ENCODE measurements at regions not wholly inside any gene's neighbourhood (a gene's known extent, or its start where the extent isn't known, plus 50 kb on each side); places are given as distances from the start of the nearest gene placed in this dataset.

DNA sequence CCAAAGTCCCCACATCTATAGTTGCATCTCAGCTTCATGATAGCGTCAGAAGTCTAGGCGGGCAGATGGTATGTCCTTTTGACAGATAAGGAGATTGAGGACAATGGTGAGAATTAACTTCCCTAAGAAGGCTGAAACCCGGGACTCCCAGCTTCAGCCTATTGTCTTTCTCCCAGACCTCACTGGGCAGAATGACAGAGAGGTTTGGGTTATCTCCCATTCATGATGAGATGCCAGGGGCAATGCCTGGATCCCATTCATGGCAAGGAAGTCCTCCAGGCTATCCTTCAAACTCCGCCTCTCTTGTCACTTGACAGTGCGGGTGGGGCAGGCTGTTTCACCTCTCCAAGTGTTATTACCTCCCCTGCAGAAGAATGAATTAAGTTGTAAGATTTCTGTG is 100.3 kb downstream of the IRX5 start:
- Histone ChIP-seq H3K4me3 (ENCODE audit: low read depth, low read length, poor library complexity, severe bottlenecking) (no peak overlapping the region), H3K27ac (ENCODE audit: low read depth, low read length, poor library complexity, severe bottlenecking) (no peak overlapping the region), H3K9me2 (ENCODE audit: insufficient read depth, low read length) (no peaks in the 10 kb centered on the region), H4K20me1 (ENCODE audit: insufficient read depth, low read length) (no peaks in the 10 kb centered on the region), H3K36me3 (ENCODE audit: insufficient read depth, low read length) (no peaks in the 10 kb centered on the region), H3K4me2 (ENCODE audit: low read length) (no peak overlapping the region), H2AFZ (ENCODE audit: low read length) (no peak overlapping the region), H3K9me3 (ENCODE audit: low read length) (no peaks in the 10 kb centered on the region), H3K79me2 (ENCODE audit: insufficient read depth, low read depth, low read length) (no peaks in the 10 kb centered on the region), H3K4me1 (ENCODE audit: insufficient read depth, low read length, poor library complexity, severe bottlenecking) (no peaks in the 10 kb centered on the region)
- intact Hi-C loops (cut with micrococcal nuclease; ENCODE audit: unreplicated experiment): no loop called here
- no peak for DNase-seq (ENCODE audit: low spot score)
- TF ChIP-seq, protein P1, sequence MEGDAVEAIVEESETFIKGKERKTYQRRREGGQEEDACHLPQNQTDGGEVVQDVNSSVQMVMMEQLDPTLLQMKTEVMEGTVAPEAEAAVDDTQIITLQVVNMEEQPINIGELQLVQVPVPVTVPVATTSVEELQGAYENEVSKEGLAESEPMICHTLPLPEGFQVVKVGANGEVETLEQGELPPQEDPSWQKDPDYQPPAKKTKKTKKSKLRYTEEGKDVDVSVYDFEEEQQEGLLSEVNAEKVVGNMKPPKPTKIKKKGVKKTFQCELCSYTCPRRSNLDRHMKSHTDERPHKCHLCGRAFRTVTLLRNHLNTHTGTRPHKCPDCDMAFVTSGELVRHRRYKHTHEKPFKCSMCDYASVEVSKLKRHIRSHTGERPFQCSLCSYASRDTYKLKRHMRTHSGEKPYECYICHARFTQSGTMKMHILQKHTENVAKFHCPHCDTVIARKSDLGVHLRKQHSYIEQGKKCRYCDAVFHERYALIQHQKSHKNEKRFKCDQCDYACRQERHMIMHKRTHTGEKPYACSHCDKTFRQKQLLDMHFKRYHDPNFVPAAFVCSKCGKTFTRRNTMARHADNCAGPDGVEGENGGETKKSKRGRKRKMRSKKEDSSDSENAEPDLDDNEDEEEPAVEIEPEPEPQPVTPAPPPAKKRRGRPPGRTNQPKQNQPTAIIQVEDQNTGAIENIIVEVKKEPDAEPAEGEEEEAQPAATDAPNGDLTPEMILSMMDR (conservative IDR thresholded peaks at IDR 0.05; ENCODE audit: low read length): no peak
- TF ChIP-seq EZH2phosphoT487 (IDR thresholded peaks at IDR 0.05; ENCODE audit: borderline replicate concordance, low read depth, low read length): no peak
- BruUV-seq (replicated peaks): no TSS peak
- CTCF ChIA-PET (ENCODE audit: unreplicated experiment): no interaction called here
- POLR2A ChIA-PET: no interaction called here

DNA sequence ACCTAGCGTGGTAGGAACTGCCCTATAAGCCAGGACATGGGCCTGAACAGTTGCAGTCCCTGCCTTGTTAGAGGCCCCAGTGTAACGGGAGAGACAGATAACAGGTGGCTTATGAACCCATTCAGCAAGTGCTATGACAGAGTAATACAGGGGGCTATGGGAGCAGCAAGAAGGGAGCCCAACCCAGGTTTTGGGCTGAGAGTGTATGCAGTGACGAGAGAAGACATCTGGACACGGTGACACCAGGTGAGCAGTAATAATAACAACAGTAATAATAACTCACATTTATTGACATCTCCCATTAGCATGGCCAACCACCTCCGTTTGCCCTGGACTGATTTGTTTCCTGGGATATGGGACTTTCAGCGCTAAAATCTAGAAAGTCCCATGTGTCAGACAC is 100.8 kb downstream of the IRX5 start:
- no peak for TF ChIP-seq EZH2phosphoT487 (IDR thresholded peaks at IDR 0.05; ENCODE audit: borderline replicate concordance, low read depth, low read length)
- TF ChIP-seq, protein P1 (conservative IDR thresholded peaks at IDR 0.05; ENCODE audit: low read length): no peak
- intact Hi-C loops (cut with micrococcal nuclease; ENCODE audit: unreplicated experiment): no loop called here
- H3K9me2 ChIP-seq (ENCODE audit: insufficient read depth, low read length): no peaks in the 10 kb centered on the region
- no peak for DNase-seq (ENCODE audit: low spot score)
- BruUV-seq (replicated peaks): no TSS peak
- no peaks in the 10 kb centered on the region for H3K9me3 ChIP-seq (ENCODE audit: low read length)
- ChIA-PET POLR2A (no interaction called here), CTCF (ENCODE audit: unreplicated experiment) (no interaction called here)
- H2AFZ ChIP-seq (ENCODE audit: low read length): no peak overlapping the region
- no peaks in the 10 kb centered on the region for H3K79me2 ChIP-seq (ENCODE audit: insufficient read depth, low read depth, low read length)
- no peak overlapping the region for H3K27ac ChIP-seq (ENCODE audit: low read depth, low read length, poor library complexity, severe bottlenecking)
- no peak overlapping the region for H3K4me2 ChIP-seq (ENCODE audit: low read length)
- no peak overlapping the region for H3K4me3 ChIP-seq (ENCODE audit: low read depth, low read length, poor library complexity, severe bottlenecking)
- H4K20me1 ChIP-seq (ENCODE audit: insufficient read depth, low read length): no peaks in the 10 kb centered on the region
- no peaks in the 10 kb centered on the region for H3K4me1 ChIP-seq (ENCODE audit: insufficient read depth, low read length, poor library complexity, severe bottlenecking)
- H3K36me3 ChIP-seq (ENCODE audit: insufficient read depth, low read length): no peaks in the 10 kb centered on the region

DNA sequence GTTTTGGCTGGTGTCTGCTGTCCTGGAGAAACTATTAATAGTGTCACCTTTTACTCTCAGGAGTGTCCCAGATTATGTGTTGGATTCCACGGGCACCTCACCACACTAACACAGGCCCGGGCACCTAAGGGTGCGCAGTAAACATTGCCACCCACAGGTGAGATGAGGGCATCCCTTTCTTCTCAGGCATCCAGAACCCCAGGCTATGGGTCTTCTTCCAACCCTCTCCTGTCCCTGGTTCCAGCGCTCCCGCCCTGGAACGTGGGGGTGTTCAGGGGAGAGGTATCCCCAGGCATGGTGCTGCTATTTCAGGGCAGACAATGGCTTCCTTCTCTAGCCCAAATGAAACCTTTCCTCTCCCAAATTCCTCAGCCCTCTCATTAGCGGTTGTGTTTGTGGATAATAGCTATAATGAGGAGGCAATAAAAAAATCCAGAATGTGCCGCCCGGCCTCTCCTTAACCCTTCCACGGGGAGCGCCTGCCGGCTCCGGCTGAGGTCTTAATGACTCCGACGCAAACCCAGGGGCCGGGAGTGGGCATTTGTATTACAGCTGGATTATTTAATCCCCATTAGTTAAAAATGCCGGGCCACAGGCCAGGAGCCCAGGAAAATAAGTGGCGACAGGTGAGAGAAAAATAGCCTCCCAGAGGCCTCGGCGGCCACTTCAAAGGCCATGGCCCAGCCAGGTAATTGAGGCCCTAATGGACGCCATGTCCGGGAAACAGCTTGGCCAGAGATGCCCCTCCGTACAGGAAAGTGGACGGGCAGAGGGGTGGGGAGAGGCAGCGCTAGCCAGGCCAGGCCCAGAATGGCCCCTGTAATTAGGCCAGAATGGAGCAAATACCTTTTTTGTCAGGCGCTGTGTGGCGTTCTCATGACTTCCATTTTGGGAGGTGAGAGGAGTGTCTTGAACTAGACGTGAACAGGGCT is 102.8 kb downstream of the IRX5 start:
- Histone ChIP-seq H3K4me2 (ENCODE audit: low read length) (no peak overlapping the region), H3K4me1 (ENCODE audit: insufficient read depth, low read length, poor library complexity, severe bottlenecking) (no peaks in the 10 kb centered on the region), H3K27ac (ENCODE audit: low read depth, low read length, poor library complexity, severe bottlenecking) (no peak overlapping the region), H3K36me3 (ENCODE audit: insufficient read depth, low read length) (no peaks in the 10 kb centered on the region), H4K20me1 (ENCODE audit: insufficient read depth, low read length) (no peaks in the 10 kb centered on the region), H2AFZ (ENCODE audit: low read length) (no peak overlapping the region), H3K9me2 (ENCODE audit: insufficient read depth, low read length) (no peaks in the 10 kb centered on the region), H3K4me3 (ENCODE audit: low read depth, low read length, poor library complexity, severe bottlenecking) (no peak overlapping the region), H3K79me2 (ENCODE audit: insufficient read depth, low read depth, low read length) (no peaks in the 10 kb centered on the region), H3K9me3 (ENCODE audit: low read length) (no peaks in the 10 kb centered on the region)
- CTCF ChIA-PET (ENCODE audit: unreplicated experiment): no interaction called here
- TF ChIP-seq EZH2phosphoT487 (IDR thresholded peaks at IDR 0.05; ENCODE audit: borderline replicate concordance, low read depth, low read length): no peak
- TF ChIP-seq, protein P1 (conservative IDR thresholded peaks at IDR 0.05; ENCODE audit: low read length): 0 out of 2 replicates have a peak, but pooled peaks have one; percentile 15
- POLR2A ChIA-PET: interaction anchor here (1.4 kb wide), 1 partner anchor 11 kb away, joined by 3 read pairs; no protein-coding TSS in a partner anchor
- DNase-seq (ENCODE audit: low spot score): no peak
- intact Hi-C loops (cut with micrococcal nuclease; ENCODE audit: unreplicated experiment): no loop called here
- BruUV-seq (replicated peaks): no TSS peak
